Ramos (cell line): ENCODE measurements at regions not wholly inside any gene's neighbourhood (a gene's known extent, or its start where the extent isn't known, plus 50 kb on each side); places are given as distances from the start of the nearest gene placed in this dataset.
"Not testable (repeated sequence)": the region's sequence is repeated elsewhere in the genome, so short reads cannot be mapped to it uniquely, and the experiment has no call there.

Source experiments
- in situ Hi-C: fragments of 300-500 bp; cut with MboI; formaldehyde crosslinking; loops from one replicate; pipeline ENCODE4 v1.14.3; 2022; ENCODE audit warnings: low sequenced_read_pairs; ENCODE audit not compliant: unreplicated experiment

- in situ Hi-C loops, result no loop called here
These were observed 893.3 kb downstream of the FAM181B start for GRCh38 chr11:81840380-81840779.

GRCh38 chr11:81839976-81840375 lies 893.7 kb downstream of the FAM181B start:
- in situ Hi-C loops, result no loop called here

- in situ Hi-C loops, result no loop called here
These were observed 894.6 kb downstream of the FAM181B start for GRCh38 chr11:81839016-81839415.

DNA sequence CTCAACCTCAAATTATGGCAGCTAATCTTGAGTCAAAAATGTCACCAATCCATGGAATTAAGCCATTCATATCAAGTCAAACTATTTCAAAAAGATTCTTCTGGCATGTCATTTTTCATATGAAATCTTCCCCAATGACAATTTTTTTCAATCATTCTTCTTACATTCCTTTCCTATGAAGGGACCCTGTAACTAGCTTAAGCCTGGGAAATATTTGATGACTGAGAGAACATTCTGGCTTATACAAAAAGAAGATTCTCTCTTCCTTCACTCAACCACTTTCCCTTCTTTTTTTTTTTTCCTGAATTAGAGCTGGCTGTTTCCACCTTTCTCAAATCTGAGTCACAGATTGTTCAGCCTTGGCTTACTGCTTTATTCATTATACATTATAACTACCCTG lies 903.7 kb downstream of the FAM181B start:
- in situ Hi-C loops, result no loop called here

GRCh38 chr11:81825346-81825745 lies 908.3 kb downstream of the FAM181B start:
- in situ Hi-C loops, result no loop called here

DNA sequence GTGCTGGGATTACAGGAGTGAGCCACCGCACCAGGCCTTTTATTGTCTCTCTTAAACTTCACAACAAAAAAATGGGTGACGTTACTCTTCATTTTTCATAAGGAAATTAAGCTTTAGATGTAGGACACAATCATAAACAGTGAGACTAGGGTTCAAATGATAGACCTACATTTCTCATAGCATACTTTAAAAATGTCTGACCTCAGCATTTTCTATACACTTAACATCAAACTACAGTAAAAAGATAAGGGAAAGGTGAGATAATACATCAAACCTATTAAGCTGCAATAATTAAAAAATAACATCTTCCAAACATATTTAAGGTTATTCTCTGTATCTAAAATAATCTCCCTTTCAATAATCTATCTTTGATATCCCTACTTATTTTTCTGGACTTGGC lies 914.2 kb downstream of the FAM181B start:
- in situ Hi-C loops, result no loop called here

GRCh38 chr11:81804858-81805257 lies 928.8 kb downstream of the FAM181B start:
- in situ Hi-C loops, result no loop called here

GRCh38 chr11:81802591-81802990 lies 931.1 kb downstream of the FAM181B start:
- in situ Hi-C loops, result no loop called here

DNA sequence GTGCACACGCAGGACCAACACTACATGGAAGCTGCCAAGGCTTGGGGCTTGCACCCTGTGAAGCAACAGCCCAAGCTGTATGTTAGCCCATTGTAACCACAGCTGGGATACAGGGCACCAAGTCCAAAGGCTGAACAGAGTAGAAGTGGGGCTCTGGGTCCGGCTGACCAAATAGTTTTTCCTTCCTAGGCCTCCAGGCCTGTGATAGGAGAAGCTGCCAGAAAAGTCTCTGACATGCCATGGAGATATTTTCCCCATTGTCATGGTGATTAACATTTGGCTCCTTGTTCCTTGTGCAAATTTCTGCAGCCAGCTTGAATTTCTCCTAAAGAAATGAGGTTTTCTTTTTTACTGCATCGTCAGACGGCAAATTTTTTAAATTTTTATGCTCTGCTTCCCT lies 941.2 kb downstream of the FAM181B start:
- in situ Hi-C loops, result no loop called here

GRCh38 chr11:81787584-81788049 lies 946.0 kb downstream of the FAM181B start:
- in situ Hi-C loops, result no loop called here

GRCh38 chr11:81772166-81772565 lies 961.5 kb downstream of the FAM181B start:
- in situ Hi-C loops, result no loop called here

- in situ Hi-C loops, result not testable (repeated sequence)
These were observed 963.8 kb downstream of the FAM181B start for GRCh38 chr11:81769906-81770305.

GRCh38 chr11:81756864-81757595 lies 976.6 kb downstream of the FAM181B start:
- in situ Hi-C loops, result no loop called here

- in situ Hi-C loops, result no loop called here
These were observed 984.4 kb downstream of the FAM181B start for GRCh38 chr11:81749245-81749644.

- in situ Hi-C loops, result no loop called here
These were observed 989.1 kb downstream of the FAM181B start for GRCh38 chr11:81744336-81745116.

DNA sequence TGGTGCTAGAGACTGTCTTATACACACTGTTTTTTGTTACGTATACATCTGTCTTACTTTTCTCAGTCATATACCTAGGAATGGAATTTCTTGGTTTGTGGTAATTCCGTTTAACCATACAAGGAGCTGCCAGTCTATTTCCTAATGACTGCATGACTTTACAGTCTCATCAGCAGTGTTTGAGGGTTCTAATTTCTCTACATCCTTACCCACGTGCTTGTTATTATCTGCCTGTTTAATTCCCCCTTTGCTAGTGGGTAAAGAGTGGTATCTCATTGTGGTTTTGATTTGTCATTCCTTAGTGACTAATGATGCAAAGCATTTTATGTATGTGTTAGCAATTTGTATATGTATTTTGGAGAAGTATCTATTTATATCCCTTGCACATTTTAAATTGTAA lies 1008.0 kb downstream of the FAM181B start:
- in situ Hi-C loops, result no loop called here

GRCh38 chr11:81717695-81718094 lies 1016.0 kb downstream of the FAM181B start:
- in situ Hi-C loops, result no loop called here

DNA sequence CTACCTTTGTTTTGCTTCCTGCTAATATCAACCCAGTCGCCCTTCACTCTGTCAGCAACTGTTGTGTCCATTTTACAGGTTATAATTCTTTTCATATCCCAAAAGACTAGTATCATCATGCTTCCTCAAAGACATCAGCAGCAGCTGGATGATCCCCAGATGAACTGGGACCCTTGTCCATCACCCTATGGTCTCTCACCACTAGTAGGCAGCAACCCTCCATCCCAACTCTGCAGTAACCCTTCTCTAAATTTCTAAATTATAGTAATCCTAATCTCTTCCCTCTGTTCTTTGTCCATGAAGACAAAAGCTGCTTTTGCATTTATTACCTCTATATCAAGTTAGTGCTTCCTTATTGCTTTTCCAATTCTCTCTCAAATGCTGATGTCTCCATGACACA lies 1025.8 kb downstream of the FAM181B start:
- in situ Hi-C loops, result no loop called here

DNA sequence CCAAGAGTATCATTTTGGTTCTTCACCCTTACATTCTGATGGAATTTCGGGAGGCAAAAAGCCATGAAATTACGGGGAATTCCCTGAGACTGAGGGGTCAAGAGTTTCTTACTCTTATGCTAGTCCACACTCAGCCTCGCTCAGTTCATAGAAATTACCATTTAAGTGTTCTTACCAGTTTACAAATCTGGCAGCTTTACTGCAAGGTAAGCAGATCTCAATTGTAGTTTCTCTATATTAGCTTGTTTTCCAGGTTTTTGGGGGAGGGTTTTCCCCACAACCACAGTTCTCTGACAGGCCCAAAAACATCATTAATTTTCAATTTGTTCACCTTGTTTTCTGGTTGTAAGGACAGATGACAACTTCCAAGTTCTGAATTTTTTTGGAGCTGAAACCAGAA lies 1028.4 kb downstream of the FAM181B start:
- in situ Hi-C loops, result no loop called here

DNA sequence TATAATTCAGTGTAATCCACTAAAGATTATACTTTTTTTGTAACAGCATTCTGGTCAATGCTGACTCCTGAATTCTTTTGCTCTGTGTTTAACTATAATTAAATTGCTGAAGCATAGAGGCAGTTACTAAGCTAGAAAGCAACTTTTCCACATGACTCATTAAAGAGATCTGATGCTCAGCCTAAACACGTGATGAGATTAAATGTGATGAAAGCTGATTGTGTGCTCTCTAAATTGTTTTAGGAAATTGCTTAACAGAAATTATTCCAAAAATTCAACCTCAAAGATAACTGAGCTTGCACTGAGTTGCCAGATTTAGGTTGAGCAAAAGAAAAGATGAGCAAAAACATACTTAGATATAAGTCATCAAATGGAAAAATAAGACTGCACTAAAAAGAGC lies 1033.6 kb downstream of the FAM181B start:
- in situ Hi-C loops, result no loop called here

GRCh38 chr11:81687057-81687456 lies 1046.6 kb downstream of the FAM181B start:
- in situ Hi-C loops, result no loop called here

- in situ Hi-C loops, result no loop called here
These were observed 1059.5 kb downstream of the FAM181B start for GRCh38 chr11:81674211-81674610.
